ENCODE measurements at regions not wholly inside any gene's neighbourhood (a gene's known extent, or its start where the extent isn't known, plus 50 kb on each side); places are given as distances from the start of the nearest gene placed in this dataset.
A peak's percentile ranks its signal among the peaks of the same experiment; 100 is the strongest.
"Not testable (repeated sequence)": the region's sequence is repeated elsewhere in the genome, so short reads cannot be mapped to it uniquely, and the experiment has no call there.

DNA sequence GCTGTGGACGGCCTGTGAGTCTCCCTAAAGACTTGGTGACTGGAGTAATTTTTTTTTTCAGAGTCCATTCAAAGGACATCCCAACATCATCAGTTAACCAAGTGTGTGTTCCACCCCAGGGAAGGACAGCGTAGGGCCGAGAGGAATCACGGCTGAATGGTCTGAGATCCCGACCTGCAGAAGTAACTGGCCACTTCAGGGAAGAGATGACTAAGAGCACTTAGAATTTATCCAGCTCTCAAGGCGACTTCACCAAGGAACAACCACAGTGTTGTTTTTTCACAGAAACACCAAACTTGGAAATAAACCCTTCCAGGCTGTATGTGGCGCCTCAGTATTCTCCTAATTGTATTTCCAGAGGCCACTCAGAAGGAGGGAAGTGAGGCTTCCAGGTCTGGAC lies 231.6 kb downstream of the FNDC1 start:
- TF ChIP-seq CTCF (IDR thresholded peaks at IDR 0.05; ENCODE audit: unreplicated experiment in 3 of 3): no peak
- Mint-ChIP-seq H3K27ac (peak overlapping the region in 2 of 3 experiments; percentile 33 to 75), H3K27me3 (ENCODE audit: low read depth) (peaks cover 12% of the 10 kb centered on the region)

GRCh38 chr6:159399751-159400221 lies 230.6 kb downstream of the FNDC1 start:
- no peaks in the 10 kb centered on the region for H3K36me3 Mint-ChIP-seq (ENCODE audit: low read depth)
- peaks cover 8% of the 10 kb centered on the region for H3K9me3 Mint-ChIP-seq
- peaks cover 43% of the 10 kb centered on the region for H3K4me1 Mint-ChIP-seq
- peak overlapping the region; percentile 38 to 75 (median 71) for H3K27ac Mint-ChIP-seq
- no peak for TF ChIP-seq CTCF (IDR thresholded peaks at IDR 0.05; ENCODE audit: unreplicated experiment in 3 of 3)
- peaks cover 14% of the 10 kb centered on the region for H3K27me3 Mint-ChIP-seq (ENCODE audit: low read depth)
- no peak overlapping the region for H3K4me3 Mint-ChIP-seq

More for the DNA sequence above, 231.6 kb downstream of the FNDC1 start:
- Mint-ChIP-seq H3K9me3 (peaks cover 8% of the 10 kb centered on the region), H3K36me3 (ENCODE audit: low read depth) (no peaks in the 10 kb centered on the region), H3K4me1 (peaks cover 33% of the 10 kb centered on the region), H3K4me3 (no peak overlapping the region)

- Mint-ChIP-seq H3K4me1 (peaks cover 48% of the 10 kb centered on the region), H3K27ac (peak overlapping the region in 1 of 3 experiments; percentile 75), H3K36me3 (ENCODE audit: low read depth) (no peaks in the 10 kb centered on the region), H3K9me3 (peaks cover 4% of the 10 kb centered on the region), H3K4me3 (no peak overlapping the region), H3K27me3 (ENCODE audit: low read depth) (peaks cover 11% of the 10 kb centered on the region)
- no peak for TF ChIP-seq CTCF (IDR thresholded peaks at IDR 0.05; ENCODE audit: unreplicated experiment in 3 of 3)
Measured at GRCh38 chr6:159398633-159399032, 229.4 kb downstream of the FNDC1 start.

DNA sequence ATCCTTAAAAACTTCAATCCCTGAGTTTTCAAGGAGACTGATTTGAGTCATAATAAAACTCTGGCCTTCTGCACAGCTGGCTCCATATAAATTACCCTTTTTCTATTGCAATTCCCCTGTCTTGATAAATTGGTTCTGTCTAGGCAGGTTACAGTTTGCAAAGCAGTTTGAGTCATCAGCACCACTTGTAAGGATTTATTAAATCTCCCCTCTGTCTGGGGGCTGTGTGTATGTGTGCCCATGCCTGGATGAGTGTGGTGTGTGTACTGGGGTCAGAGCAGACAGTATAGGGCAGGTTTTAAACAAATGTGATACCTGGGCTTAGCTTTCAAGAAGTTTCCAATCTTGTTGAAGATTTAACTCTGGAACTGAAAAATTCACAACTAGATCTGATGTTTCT lies 228.6 kb downstream of the FNDC1 start:
- H3K27ac Mint-ChIP-seq: peak overlapping the region in 2 of 3 experiments; percentile 3 to 39
- H3K36me3 Mint-ChIP-seq (ENCODE audit: low read depth): no peaks in the 10 kb centered on the region
- peaks cover 48% of the 10 kb centered on the region for H3K4me1 Mint-ChIP-seq
- peaks cover 11% of the 10 kb centered on the region for H3K27me3 Mint-ChIP-seq (ENCODE audit: low read depth)
- peaks cover 7% of the 10 kb centered on the region for H3K9me3 Mint-ChIP-seq
- no peak for TF ChIP-seq CTCF (IDR thresholded peaks at IDR 0.05; ENCODE audit: unreplicated experiment in 3 of 3)
- no peak overlapping the region for H3K4me3 Mint-ChIP-seq

GRCh38 chr6:159395609-159396008 lies 226.4 kb downstream of the FNDC1 start:
- TF ChIP-seq CTCF (IDR thresholded peaks at IDR 0.05; ENCODE audit: unreplicated experiment in 3 of 3): no peak
- peaks cover 11% of the 10 kb centered on the region for H3K27me3 Mint-ChIP-seq (ENCODE audit: low read depth)
- H3K36me3 Mint-ChIP-seq (ENCODE audit: low read depth): no peaks in the 10 kb centered on the region
- peaks cover 10% of the 10 kb centered on the region for H3K9me3 Mint-ChIP-seq
- H3K4me1 Mint-ChIP-seq: peaks cover 50% of the 10 kb centered on the region
- no peak overlapping the region for H3K4me3 Mint-ChIP-seq
- no peak overlapping the region for H3K27ac Mint-ChIP-seq

GRCh38 chr6:159392695-159393094 lies 223.5 kb downstream of the FNDC1 start:
- H3K27me3 Mint-ChIP-seq (ENCODE audit: low read depth); H3K36me3 Mint-ChIP-seq (ENCODE audit: low read depth); H3K27ac Mint-ChIP-seq; H3K9me3 Mint-ChIP-seq; H3K4me3 Mint-ChIP-seq: not testable (repeated sequence)
- H3K4me1 Mint-ChIP-seq: peaks cover 34% of the 10 kb centered on the region
